ENCODE measurements at regions not wholly inside any gene's neighbourhood (a gene's known extent, or its start where the extent isn't known, plus 50 kb on each side); places are given as distances from the start of the nearest gene placed in this dataset.

DNA sequence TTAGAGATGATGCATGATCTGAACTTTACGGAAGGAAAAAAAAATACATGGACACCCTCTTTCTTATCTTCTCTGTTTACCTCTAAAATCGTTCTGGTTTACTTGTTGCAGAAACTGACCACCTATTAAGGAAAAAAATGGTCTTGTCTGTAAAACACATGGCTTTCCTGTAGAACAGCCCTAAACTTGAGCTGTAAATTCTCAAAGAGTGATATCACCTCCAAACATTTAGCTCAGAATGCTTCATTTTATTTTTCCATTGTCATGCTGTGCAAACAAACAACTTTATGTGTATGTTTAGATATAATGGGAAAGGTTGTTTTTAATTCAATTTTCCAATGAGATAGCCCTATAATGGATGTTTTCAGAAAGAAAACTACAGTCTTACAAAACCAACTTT lies 237.4 kb upstream of the NR2F2 start:
- TF ChIP-seq, protein P1, sequence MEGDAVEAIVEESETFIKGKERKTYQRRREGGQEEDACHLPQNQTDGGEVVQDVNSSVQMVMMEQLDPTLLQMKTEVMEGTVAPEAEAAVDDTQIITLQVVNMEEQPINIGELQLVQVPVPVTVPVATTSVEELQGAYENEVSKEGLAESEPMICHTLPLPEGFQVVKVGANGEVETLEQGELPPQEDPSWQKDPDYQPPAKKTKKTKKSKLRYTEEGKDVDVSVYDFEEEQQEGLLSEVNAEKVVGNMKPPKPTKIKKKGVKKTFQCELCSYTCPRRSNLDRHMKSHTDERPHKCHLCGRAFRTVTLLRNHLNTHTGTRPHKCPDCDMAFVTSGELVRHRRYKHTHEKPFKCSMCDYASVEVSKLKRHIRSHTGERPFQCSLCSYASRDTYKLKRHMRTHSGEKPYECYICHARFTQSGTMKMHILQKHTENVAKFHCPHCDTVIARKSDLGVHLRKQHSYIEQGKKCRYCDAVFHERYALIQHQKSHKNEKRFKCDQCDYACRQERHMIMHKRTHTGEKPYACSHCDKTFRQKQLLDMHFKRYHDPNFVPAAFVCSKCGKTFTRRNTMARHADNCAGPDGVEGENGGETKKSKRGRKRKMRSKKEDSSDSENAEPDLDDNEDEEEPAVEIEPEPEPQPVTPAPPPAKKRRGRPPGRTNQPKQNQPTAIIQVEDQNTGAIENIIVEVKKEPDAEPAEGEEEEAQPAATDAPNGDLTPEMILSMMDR (IDR thresholded peaks at IDR 0.05; ENCODE audit: low read depth, low read length) = no peak
- Histone ChIP-seq H3K27me3 (peaks cover 41% of the 10 kb centered on the region), H3K27ac (no peak overlapping the region), H3K4me1 (ENCODE audit: low read depth) (peaks cover 8% of the 10 kb centered on the region), H3K36me3 (no peaks in the 10 kb centered on the region), H3K9me3 (ENCODE audit: low read depth) (no peaks in the 10 kb centered on the region), H3K4me3 (no peak overlapping the region)
- DNase-seq (ENCODE audit: low read depth in 1 of 2, low spot score in 1 of 2) = no peak

DNA sequence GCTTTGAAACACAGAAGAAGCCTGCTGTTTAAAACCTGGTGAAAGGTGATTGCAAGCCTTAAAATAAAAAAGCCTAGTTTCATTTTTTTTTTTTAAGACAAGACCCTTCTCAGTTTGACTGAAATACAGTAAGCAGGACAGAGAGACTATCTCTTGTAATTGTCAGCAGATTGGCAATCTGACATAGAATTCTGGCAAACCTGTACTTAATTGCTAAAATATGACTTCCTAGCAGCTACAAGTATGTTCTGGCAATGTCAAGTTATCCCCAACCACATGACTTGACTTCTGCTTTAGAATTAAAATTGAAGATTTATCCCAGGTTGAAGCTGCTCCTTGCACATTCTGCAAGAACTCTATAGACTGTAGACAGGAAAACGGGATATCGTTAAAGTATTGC lies 232.8 kb upstream of the NR2F2 start:
- no peak overlapping the region for H3K4me3 ChIP-seq
- TF ChIP-seq, protein P1 (IDR thresholded peaks at IDR 0.05; ENCODE audit: low read depth, low read length) = no peak
- no peaks in the 10 kb centered on the region for H3K9me3 ChIP-seq (ENCODE audit: low read depth)
- H3K4me1 ChIP-seq (ENCODE audit: low read depth) = no peaks in the 10 kb centered on the region
- no peak overlapping the region for H3K27ac ChIP-seq
- H3K36me3 ChIP-seq = no peaks in the 10 kb centered on the region
- no peak for DNase-seq (ENCODE audit: low read depth in 1 of 2, low spot score in 1 of 2)
- H3K27me3 ChIP-seq = peaks cover 22% of the 10 kb centered on the region

DNA sequence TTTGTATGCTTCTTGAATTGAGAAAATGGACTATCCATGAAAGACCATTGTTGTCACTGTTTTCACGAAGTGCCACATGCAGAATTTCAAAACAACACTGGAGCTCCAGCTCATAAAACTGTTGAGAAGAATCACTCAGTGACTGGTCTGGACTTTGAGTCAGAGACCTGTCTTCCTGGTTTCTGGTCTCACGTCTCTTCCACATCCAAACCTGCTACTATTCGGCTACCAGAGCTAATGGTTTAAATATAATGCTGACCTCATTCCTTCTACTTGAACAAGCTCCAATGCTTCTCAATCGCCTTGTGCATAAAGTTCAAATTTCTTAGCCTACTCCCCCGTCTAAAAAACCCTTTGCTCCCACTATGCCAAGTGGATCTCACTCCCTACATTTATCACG lies 227.9 kb upstream of the NR2F2 start:
- Histone ChIP-seq H3K27me3 (peaks cover 14% of the 10 kb centered on the region), H3K4me3 (no peak overlapping the region), H3K27ac (no peak overlapping the region), H3K36me3 (no peaks in the 10 kb centered on the region), H3K9me3 (ENCODE audit: low read depth) (no peaks in the 10 kb centered on the region), H3K4me1 (ENCODE audit: low read depth) (no peaks in the 10 kb centered on the region)
- no peak for DNase-seq (ENCODE audit: low read depth in 1 of 2, low spot score in 1 of 2)
- TF ChIP-seq, protein P1 (IDR thresholded peaks at IDR 0.05; ENCODE audit: low read depth, low read length) = no peak

DNA sequence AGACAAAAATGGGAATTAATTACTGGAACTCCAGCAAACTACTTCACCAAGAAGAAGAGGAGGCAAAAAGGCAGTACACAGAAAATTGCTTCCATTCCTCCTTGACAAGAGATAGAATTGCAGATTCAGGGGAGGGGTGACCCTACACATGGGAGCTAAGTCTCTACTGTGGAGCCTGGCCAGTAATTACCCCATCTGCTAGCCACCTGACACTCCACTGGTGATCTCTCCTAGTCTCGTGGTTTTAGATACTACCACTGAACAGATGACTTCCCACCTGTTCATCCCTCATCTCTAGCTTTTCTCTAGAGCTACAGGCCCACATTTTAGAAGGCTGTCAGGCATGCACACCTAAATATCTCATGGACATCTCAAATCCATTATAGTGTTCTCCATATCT lies 224.3 kb upstream of the NR2F2 start:
- Histone ChIP-seq H3K9me3 (ENCODE audit: low read depth) (no peaks in the 10 kb centered on the region), H3K36me3 (no peaks in the 10 kb centered on the region), H3K27me3 (peaks cover 4% of the 10 kb centered on the region), H3K4me1 (ENCODE audit: low read depth) (no peaks in the 10 kb centered on the region), H3K4me3 (no peak overlapping the region), H3K27ac (no peak overlapping the region)
- TF ChIP-seq, protein P1 (IDR thresholded peaks at IDR 0.05; ENCODE audit: low read depth, low read length) = no peak
- no peak for DNase-seq (ENCODE audit: low read depth in 1 of 2, low spot score in 1 of 2)

DNA sequence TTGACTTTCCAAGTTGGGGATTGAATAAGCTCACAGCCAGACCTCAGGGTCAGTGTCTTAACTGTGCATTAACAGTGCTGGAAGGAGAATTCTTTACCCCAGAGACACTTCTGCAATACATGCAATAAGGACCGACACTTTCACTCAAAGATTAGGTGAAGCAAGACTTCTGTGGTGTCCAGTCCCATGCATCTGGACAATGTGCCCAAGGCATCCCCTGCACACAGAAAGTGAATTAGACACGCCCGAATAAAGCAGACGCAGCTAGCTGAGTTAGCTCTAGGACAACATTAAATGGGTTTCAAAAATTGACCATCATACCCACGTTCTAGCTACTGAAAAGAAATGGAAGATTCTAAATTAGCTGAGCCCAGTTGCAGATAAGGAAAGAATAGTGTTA lies 223.9 kb upstream of the NR2F2 start:
- Histone ChIP-seq H3K27ac (no peak overlapping the region), H3K4me1 (ENCODE audit: low read depth) (no peaks in the 10 kb centered on the region), H3K4me3 (no peak overlapping the region), H3K9me3 (ENCODE audit: low read depth) (no peaks in the 10 kb centered on the region), H3K27me3 (peaks cover 8% of the 10 kb centered on the region), H3K36me3 (no peaks in the 10 kb centered on the region)
- TF ChIP-seq, protein P1 (IDR thresholded peaks at IDR 0.05; ENCODE audit: low read depth, low read length) = no peak
- no peak for DNase-seq (ENCODE audit: low read depth in 1 of 2, low spot score in 1 of 2)

DNA sequence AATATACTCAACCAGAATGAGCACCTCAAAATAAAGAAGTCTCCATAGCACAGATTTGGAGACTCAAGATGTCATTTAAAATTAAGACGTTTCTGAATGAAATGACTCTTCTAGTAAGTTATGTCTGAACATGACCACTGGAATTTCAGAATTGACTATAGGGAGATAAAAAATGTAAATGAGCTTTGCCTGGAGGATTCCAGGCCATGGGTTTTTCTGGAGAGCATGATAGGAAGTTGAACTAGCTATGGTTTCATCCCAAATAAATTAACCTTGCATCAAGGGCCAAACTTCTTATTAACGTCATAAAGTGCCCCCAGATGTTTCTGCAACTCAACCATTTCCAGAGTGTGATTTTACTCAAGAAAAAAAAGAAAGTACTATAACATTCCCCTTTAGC lies 222.6 kb upstream of the NR2F2 start:
- peak in 1 of 2 donors; percentile 13 for DNase-seq (ENCODE audit: low read depth in 1 of 2, low spot score in 1 of 2)
- peaks cover 10% of the 10 kb centered on the region for H3K27me3 ChIP-seq
- H3K9me3 ChIP-seq (ENCODE audit: low read depth) = no peaks in the 10 kb centered on the region
- TF ChIP-seq, protein P1 (IDR thresholded peaks at IDR 0.05; ENCODE audit: low read depth, low read length) = no peak
- H3K4me3 ChIP-seq = no peak overlapping the region
- H3K27ac ChIP-seq = no peak overlapping the region
- H3K4me1 ChIP-seq (ENCODE audit: low read depth) = no peaks in the 10 kb centered on the region
- no peaks in the 10 kb centered on the region for H3K36me3 ChIP-seq

All from cardiac muscle cell (in vitro differentiated cells and primary cell).